HCEC 1CT (cell line): ENCODE measurements at regions not wholly inside any gene's neighbourhood (a gene's known extent, or its start where the extent isn't known, plus 50 kb on each side); places are given as distances from the start of the nearest gene placed in this dataset.

Experiments used
- DNase-seq: peaks from one replicate; pipeline ENCODE4 v3.0.0-alpha.2; 2017

DNA sequence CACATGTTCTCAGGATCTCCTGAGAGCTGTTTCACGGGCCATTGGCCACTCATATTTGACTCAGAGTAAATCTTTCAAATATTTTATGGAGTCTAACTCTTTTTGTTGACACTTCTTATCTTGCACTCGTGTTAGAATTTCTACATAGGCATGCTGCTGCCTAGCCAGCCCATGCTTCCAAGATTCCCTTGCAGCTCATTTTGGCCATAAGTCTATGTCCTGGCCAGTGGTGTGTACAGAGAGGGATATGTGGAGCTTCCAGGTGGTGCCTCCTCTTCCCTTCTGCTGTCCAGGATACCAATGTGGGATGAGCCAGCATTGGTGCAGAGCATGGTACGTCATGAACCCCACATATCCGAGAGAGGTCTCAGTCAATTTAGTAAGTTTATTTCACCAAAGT, 522.6 kb downstream of the QKI start:
- DNase-seq: no peak

DNA sequence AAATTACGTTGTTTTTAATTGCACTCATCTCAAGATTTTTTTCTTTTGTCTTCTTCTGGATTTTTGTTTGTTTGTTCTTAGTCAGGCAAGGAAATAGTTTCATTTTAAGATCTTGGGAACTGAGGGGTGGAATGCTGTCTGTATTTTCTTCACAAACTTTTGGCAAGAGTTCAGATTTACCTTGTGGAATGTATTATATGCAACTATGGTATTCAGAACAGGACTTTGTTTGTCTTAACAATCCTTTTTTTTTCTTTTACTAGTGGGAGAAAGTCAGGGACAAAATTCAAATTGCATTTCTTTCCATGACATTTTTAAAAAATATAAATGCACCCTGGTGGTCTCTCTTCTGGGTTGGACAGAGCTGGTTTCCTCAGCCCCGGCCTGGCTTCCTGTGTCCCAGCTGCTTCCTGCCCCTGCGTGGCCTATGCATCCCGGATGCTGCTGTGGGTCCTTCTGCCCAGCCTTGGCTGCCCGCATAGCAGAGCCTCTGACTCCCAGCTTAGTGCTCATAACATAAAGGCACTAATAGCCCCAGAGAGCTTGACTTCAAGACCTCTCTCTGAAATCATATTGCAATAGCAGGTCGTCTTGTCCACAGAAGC, 520.7 kb downstream of the QKI start:
- no peak for DNase-seq

DNA sequence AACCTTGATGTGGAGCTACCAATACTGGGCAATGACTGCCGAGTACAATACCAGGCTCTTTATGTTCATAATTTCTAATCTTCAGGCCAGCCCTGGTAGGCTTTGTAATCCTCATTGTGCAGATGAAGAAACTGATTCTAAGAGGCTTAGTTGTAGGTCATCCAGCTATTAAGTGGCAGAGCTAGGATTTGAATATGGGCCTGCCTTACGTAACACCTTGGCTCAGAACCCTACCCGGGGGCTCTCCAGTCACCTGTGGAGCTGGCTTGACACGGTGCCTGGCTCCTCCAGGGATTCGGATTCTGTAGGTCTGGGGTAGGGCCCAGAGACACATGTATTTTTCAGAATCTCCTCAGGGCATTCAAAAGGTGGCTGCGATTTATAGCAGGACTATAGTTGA, 515.5 kb downstream of the QKI start:
- no peak for DNase-seq

DNA sequence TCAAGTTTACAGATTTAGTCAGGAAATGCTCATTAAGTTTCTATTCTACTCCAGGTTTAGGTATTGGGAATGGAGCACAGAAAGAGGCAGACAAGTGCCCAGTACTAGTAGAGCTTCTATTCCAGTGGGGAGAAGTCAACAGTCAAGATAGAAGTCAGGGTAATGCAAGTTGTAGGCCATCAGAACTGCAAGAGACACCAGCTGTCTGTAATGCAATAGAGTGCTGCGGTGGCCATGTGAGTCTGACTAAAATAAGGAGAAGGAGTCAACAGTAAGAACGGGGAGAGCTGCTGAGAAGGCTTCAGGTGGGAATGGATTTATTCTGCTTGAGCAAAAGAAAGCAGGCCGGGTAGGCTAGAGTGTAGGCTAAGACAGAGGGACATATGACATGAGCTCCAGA, 515.0 kb downstream of the QKI start:
- DNase-seq: no peak

DNA sequence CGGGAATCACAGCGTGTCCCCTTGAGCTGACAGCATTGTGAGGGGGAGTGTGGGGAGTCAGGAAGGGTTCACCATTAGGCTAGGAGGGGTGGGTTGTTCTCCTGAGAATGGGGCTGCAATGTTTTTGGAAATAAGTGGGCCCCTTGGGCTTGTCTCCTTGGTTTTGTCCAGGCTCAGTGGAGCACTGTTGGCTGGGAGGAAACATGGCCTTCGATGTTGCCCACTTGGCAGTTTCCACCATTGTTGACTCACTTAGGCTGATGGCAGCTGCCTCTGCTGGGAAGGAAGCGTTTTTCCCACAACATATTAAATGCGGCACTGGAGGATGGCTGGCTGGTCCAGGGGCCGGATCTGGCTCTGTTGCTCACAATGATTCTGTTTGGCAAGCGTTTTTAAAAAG, 512.1 kb downstream of the QKI start:
- no peak for DNase-seq

DNA sequence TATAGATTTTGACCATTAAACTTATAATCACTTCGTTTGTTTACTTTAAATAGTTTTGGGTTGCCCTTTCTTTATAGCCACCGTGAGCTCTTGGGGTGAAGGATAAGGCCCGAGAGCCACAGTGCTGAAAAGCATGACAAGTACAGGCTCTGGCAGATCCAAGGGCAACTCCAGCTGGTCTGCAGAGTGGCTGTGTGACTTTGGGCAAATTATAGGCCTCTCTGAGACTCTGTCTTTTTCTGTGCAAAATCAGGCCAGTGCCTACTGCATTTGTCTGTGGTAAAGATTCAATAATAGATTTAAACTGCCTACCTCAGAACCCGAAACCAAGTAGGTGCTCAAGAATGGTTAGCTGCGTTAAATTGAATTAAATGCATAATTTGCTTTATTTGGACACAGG, 511.3 kb downstream of the QKI start:
- DNase-seq: no peak

DNA sequence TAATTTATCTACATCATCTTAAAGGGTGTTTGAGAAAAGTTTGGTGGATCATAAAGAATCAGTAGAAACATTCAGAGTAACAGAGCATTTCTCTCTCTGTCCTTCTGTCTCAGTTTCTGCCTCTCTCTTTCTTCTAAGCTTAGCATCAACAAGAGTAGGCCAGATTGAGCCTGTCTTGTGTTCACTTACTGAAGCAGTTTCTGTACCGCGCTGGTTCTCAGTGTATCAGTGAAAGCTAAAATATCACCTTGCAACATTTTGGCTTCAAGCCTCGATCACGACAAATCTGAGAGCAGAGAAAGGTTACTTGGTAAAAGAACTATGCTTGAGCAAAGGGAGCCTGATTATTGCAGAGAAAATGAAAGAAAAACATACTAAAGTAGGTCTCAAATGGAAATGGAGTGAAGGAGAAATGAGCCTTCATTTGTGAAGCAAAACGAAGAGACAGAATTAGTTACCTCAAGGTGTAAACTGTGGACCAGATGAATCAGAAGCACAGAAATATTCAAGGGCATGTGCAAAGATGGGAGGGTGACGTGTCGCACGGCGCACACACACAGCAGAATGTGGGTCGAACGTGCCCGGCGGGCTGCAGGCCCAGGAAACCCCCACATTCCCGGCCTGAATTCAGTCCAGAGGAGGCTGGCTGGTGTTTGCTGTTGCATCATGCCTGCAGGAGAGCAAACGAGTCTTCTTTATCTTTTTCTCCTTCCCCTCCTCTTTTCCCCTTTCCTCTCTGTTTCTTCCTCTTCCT, 509.3 kb downstream of the QKI start:
- DNase-seq: no peak

DNA sequence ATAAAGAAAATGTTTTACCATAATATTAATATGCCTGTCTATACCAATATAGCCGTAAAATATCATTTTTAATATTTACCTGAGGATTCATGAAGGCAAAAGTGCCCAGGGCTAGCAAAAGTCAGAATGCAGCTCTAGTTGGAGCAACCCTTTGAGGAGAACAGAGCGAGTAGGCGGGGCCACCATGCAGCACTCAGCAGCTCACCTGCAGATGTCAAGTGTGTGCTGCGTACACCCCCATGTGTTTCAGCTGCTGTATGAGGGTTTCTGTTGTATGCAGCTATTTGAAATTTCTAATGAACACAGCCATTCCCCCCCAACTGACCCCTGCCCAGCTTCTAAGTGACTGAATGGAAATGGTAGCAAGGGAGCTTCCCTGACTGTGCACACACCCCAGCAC, 508.0 kb downstream of the QKI start:
- DNase-seq: no peak

DNA sequence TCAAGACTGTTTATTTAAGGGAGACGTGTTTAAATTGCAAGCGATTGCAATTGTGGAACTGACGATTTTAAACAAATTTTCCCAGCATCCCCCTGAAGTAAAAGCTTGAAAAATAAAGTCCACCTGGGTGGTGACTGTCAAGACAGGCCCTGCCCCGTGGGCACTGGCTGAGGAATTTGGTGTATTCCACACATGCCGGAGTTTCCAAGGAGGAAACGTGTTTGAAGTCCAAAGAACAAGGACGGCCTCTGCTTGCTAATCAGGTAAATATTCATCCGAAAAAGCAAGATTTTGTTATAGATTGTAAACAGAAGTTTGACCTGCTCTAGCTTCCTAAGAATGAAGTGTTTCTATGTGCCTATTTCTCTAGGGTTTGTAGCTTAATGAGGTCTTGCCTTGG, 505.1 kb downstream of the QKI start:
- DNase-seq: no peak

DNA sequence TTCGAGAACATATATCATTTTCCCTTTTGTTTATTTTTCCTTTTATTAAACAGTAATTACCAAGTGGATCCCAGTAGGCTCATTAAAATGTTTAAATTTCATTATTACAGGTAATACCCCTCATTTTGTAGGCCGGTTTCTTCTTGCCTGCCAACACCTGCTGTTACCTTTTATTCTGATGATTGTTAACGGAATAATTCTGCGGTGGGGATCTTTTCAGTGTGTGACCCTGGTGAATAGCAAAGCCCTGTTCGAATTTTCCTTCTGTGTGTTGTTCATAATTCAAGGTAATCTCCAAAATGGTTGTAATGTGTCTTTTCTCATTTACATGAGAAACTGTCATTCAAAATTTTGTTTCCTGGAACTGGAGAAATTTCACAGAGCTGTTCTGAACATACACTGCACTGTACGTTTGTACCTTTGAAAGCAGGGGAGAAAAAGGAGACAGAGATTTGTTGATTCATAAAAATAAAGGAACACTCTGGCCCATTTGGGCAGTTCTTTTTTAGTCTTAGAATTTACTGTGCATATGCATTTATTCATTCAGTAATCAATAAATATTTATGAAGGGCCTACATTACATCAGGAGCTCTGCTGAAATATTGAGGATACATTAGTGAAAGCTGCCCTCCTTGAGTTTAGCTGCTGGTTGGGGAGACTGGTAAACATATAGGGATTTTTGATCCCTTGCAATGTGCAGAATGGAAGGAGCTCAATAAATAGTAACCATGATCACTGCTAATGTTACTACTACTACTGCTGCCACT, 502.0 kb downstream of the QKI start:
- no peak for DNase-seq

DNA sequence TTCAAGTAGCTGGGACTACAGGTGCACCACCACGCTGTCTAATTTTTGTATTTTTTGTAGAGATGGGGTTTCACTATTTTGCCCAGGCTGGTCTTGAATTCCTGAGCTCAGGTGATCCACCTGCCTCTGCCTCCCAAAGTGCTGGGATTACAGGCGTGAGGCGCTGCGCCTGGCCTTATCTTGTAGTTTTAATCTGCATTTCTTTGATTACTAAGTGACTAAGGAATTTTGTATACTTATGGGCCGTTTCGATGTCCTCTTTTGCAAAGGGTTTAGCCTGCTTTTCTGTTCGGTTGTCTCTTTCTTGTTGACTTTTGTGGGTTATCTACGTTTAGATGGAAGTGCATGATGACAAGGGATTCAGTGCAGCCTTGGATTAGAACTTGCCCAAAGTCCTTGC, 500.6 kb downstream of the QKI start:
- DNase-seq: no peak

DNA sequence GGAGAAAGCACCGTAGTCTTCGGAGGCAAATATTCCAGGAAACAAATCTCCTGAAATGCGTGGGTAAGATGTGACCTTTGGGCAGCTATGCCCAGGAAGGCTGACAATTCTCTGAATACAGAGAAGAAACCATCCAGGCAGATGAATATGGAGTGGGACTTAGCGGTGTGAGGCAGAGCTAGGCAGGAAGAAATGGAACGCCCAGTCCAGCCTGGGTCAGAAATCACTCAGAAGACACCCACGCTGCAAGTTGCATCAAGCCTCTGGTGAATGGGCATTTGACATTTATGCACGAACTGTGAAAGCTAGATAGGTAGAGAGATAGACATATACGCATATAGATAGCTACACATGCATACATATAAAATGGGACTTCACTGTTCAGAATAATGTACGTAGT, 498.5 kb downstream of the QKI start:
- no peak for DNase-seq

DNA sequence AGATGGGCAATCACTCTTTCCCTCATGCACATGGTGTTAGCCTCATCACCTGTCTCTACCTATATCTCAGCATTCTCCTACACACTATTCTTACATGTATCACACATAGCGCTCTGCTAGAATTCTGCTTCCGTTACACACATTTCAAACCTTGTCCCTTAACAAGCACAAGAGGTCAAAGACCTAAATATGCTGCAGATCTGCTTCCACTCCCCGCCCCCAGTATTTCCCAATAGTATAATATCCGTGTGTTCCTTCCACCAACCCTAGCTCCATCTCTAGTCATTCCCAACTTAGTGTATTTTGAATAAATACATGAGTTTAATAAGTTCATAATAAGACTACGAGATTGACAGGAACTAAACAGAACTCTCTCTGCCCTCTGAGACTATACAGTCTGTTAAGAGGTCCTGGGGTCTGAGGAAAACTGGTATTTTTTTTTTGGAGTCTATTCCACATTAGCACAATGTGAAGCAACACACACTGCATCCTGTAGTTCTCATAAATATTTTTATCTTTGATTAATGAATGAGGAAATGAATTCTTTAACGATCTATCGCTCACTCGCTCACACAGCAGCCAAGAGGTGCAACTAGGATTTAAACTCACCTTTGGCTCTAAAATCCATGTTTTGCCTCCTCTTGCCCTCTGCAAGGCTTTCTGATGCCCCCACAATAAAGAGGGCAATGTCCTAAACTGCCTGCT, 491.6 kb downstream of the QKI start:
- DNase-seq: no peak

DNA sequence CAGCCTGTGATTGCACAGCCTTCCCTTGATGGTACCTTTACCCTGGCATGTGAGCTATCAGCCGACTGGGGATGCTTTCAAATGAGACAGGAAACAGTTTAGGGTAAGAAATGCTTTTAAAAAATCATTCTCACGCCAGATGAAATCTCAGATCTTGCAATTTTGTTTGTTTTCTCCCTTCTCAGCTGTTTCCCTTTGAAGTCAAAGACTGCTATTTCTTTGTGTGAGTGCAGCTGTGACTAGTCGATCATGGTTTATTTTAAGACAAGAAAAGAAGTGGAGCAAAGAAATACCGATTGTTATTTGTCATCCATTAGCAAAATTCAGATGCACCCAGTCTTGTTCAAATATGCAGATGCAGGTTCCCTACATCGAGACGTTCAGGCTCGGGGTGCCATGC, 489.7 kb downstream of the QKI start:
- no peak for DNase-seq

DNA sequence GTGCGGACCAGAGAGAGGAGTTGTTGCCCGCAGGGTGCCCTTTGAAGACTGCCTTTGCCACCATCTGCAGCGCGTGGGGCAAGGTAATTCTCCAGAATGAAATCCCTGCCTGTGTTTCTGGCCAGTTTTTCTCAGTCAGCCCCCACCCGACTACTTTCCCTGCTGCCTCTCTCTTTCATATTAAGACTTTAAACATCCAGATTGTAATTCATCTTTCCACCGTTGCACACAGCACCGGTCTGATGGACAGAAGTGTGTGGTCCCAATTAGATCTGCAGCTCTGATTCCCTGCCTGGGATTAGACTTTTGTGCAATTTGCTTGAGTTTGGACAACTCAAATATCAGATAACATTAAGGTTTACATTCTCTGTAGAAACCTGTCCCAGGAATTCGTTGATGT, 489.0 kb downstream of the QKI start:
- DNase-seq: no peak

DNA sequence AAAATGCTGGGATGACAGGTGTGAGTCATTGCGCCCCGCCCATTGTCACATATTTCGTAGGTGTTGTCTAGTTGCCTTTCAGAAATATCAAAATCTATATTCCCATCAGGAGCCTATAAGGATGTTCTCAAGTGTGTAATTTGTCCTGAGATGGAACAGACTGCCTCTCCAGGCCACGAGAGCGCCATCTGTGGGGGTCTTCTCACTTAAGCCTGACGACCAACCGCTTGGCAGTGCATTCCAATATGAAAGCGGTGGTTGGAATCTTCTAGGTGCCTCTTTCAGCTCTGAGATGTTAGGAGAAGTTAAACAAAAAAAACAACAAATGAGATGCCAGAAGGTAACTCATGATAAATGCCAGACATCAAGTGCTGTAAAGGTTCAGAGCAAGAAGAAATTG, 488.5 kb downstream of the QKI start:
- no peak for DNase-seq

DNA sequence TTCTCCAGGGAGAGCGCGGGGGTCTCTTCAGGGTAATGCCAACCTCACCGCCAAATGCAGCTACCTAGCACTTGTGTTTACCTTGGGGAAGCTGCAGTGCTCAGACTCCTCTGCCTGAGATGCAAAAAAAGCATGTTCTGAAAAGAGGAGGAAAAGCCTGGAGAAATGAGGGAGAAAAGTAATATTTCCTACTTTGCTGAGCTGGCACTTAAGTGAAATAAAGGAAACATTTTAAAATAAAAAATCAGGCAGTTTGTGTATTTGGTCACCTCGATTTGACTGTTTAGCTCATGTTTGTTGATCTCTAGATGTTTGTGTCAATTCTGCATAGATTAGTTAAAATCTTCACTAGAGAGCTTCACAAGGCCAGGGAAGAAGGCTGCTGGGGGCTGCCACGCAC, 487.2 kb downstream of the QKI start:
- no peak for DNase-seq

DNA sequence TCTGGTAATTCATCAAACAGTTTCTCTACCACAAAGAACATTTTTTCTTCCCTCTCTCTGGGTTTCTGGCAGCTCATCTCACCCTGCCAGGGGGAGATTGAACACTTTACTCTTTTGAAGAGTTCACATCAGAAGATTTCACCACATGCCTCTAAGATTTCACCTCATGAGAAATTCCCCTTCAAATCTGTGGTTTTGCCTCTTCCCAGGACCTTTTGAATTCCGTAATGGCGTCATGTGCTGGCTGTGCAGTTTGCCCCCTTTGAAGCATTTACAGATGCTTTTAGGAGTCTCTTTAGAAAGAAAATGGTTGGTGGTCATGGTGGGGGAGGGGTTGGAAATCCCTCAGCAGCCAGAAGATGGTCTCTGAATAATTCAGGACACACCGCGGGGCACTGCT, 486.1 kb downstream of the QKI start:
- no peak for DNase-seq

DNA sequence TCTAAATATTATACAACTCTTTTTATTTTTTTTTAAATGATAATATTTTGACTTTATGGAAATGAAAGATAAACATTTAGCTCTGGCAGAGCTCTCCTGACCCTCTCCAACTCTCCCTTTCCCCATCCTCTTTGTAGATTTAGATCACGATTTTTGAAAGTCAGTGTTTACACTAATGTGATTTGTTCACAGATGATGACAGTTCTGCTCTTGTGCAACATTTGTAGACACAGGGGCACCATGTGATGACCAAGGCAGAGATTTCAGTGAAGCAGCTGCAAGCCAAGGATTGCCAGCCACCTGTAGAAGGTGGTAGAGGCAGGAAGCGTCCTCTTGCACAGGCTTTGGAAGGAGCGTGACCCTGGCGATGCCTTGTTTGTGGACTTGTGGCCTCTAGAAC, 483.2 kb downstream of the QKI start:
- DNase-seq: no peak

DNA sequence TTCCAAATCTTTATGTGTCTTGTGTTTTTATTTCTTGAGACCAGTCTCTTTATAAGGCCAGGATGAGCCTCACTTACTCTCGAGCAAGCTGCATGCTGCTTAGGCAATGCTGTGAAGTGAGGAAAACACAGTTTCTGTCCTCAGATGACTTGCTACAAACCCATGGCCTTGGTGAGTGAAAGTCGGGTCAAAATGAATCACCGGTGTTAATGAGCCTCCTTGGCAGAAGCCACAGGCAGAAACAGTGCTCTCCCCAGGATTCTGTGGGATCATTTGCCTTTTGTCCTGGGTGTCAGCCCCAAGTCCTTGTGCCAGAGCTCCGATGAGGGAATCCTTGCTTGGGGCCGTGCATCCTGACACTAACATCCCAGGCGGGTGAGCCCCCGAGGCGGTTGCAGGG, 482.5 kb downstream of the QKI start:
- DNase-seq: no peak

DNA sequence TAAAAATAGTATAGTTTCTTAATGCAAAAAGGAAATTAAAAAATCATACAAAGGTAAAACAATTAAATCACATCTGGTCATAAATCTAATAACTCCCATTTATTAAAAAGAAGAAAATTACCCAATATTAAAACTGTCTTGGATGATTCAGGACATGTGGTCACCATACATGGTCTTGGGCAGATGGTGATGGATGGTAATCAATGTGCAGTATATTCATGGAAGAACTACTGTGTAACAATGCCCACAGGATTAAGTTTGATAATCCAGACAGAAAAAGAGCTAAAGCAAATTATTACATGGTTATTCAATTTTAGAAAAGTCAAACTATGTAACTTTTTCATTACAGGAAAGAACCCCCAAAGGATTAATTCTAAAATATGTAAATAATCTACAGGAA, 480.6 kb downstream of the QKI start:
- no peak for DNase-seq

DNA sequence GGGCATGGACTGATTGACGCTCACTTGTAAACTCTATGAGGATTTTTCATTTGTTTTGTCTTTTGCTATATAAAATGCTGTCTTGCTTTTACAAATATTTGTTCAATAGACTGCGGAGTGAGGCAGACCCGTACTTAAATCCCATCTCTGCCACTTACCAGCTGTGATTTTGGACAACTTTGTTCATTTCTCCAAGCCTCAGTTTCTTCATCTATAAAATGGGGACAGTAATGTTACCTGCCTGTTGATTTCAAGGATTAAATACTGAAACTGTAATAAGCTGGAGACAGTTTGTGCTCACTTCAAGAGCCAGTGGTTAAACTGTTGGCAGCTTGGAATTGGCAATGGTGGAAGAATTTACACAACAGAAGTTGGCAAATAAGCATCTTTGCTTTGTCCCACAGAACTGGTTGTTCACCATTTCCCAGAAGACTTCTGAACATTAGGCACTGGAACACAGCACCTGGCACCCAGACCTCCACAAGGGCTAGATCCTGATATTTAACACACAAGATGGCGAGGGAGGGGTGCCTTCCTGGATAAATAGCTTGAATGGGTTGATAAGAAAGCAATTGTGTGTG, 479.2 kb downstream of the QKI start:
- no peak for DNase-seq

DNA sequence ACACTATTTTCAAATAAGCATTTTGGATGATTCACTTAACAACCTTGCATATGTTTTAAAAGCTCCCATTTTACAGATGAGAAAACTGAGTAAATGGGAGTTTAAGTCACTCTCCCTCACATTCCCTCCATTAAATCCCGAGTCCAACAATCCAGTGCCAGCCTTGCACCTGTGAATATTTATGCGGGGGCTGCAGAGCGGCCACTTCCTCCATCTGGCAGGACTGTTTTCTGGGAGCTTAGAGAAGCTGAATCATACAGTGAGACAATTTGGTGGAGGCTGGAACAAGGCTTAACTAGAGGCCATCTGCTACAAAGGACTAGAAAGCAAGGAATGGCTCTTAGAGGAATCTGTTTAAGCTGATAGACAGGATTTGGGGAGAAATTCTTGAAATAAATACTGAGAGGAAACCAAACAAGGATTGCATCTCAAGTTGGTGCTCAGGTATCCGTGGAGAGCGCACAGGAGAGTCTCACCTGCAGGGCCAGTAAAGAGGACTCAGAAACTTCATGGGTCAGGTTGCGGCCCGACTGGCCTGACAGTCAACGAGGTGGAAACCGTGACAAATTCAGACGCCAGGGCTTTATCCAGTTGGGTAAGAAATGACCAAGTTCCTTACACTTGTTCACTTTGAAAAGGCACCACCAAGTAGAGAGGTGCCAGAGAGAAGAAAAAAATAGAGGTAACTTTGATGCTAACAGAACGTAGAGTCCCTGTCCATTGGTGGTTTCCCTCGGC, 478.5 kb downstream of the QKI start:
- no peak for DNase-seq
